Adipose tissue (tissue), 3 donors: ENCODE measurements at regions not wholly inside any gene's neighbourhood (a gene's known extent, or its start where the extent isn't known, plus 50 kb on each side); places are given as distances from the start of the nearest gene placed in this dataset.

Experiments used
- H3K27ac ChIP-seq: one replicate; pipeline ENCODE4 v1.5.1; 2013; ENCODE audit warnings: low read depth, low read length
- WGBS, 3 donors: extraction: QIAGEN DNeasy Blood & Tissue Kit; methylation state at CpG; one replicate each; pipeline ENCODE4 v1.1.7; 2013; 5-methylcytosine and 5-hydroxymethylcytosine counted together
- donor health status: healthy with polysubstance abuse.
- donor health status: Bipolar disorder and iron deficiency.
- donor health status: healthy.

- 30 to 49% (median 43%) methylated on average over 2 of the region's 2 CpGs for WGBS, 3 donors
- no peak overlapping the region for H3K27ac ChIP-seq
Measured at GRCh38 chr4:123741906-123742305, 345.3 kb downstream of the SPRY1 start.

DNA sequence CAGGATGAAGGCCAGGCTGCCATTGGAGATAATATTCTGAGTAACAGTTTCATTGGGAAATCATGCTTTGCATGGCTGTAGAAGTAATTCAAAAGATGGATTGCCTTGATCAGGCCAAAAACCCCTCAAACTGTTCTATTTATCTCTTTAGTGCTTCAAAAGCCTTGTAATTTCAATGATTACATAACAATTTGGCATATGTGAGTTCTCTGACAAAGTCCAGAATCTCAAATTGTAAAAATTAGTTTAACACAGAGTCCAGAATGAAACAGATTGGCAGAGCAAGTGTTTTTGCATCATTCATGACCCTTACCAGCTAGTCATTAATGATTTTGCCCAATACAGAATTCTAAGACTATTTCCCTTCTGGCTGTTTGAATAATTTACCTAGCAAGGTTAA, 347.3 kb downstream of the SPRY1 start:
- H3K27ac ChIP-seq: no peak overlapping the region

DNA sequence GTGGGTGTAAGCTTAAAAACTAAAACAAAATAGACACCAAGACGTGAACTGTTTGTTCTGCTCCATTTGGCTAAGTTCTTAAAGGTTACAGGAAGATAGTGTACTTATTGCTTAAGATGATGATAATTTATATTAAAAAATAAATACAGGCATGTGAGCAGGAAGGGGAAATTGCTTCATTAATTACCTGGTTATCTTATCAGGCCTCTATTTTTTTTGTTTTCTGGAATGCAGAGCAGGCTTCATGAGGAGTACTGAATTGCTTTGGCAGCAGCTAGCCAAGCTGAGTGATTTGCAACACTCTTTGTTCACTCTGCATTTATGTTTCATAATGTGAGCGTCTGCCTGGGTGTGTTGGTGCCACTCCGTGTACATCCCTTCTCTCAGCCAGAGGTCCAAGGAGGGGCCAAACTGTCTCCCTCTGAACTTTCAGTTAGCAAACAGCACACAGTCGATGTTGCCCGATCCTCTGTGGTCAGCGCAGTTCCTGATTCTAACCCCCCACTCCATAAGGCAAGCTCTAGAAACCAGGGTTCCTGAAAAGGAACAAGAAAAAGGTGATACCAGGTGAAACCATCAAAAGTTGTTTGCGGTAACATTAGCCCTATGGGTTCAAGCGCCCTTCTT, 348.2 kb downstream of the SPRY1 start:
- 21 to 49% (median 29%) methylated on average over 8 of the region's 8 CpGs for WGBS, 3 donors
- no peak overlapping the region for H3K27ac ChIP-seq

- 53 to 85% (median 68%) methylated on average over 7 of the region's 7 CpGs for WGBS, 3 donors
- H3K27ac ChIP-seq: no peak overlapping the region
Measured at GRCh38 chr4:123747016-123747415, 350.4 kb downstream of the SPRY1 start.

GRCh38 chr4:123748806-123749205, 352.2 kb downstream of the SPRY1 start:
- 41 to 91% (median 59%) methylated on average over 3 of the region's 3 CpGs for WGBS, 3 donors
- no peak overlapping the region for H3K27ac ChIP-seq

GRCh38 chr4:123749383-123749782, 352.8 kb downstream of the SPRY1 start:
- WGBS, 3 donors: 38 to 83% (median 44%) methylated on average over 7 of the region's 7 CpGs
- no peak overlapping the region for H3K27ac ChIP-seq

- 42 to 78% (median 59%) methylated on average over 3 of the region's 3 CpGs for WGBS, 3 donors
- no peak overlapping the region for H3K27ac ChIP-seq
Measured at GRCh38 chr4:123750044-123750443, 353.4 kb downstream of the SPRY1 start.

DNA sequence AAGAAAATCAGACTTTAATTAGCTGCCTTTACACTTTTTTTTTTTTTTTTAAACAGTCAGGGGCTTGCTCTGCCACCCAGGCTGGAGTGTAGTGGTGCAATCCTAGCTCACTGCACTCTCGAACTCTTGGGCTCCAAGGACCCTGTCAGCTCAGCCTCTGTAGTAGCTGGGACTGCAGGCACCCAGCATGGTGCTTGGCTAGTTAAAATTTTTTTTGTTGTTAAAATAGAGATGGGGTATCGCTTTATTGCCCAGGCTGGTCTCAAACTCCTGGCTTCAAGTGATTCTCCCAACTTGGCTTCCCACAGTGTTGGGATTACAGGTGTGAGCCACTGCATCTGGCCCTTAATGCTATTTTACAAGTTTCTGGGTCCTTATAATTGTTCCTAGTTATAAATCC, 359.1 kb downstream of the SPRY1 start:
- no peak overlapping the region for H3K27ac ChIP-seq
- WGBS, 3 donors: 72 to 94% (median 87%) methylated on average over 2 of the region's 2 CpGs

GRCh38 chr4:123767806-123768205, 371.2 kb downstream of the SPRY1 start:
- WGBS, 3 donors: 59 to 64% (median 62%) methylated on average over 2 of the region's 2 CpGs
- no peak overlapping the region for H3K27ac ChIP-seq

- 84 to 98% (median 93%) methylated on average over 3 of the region's 3 CpGs for WGBS, 3 donors
Measured at GRCh38 chr4:123770884-123771283, 374.3 kb downstream of the SPRY1 start.

DNA sequence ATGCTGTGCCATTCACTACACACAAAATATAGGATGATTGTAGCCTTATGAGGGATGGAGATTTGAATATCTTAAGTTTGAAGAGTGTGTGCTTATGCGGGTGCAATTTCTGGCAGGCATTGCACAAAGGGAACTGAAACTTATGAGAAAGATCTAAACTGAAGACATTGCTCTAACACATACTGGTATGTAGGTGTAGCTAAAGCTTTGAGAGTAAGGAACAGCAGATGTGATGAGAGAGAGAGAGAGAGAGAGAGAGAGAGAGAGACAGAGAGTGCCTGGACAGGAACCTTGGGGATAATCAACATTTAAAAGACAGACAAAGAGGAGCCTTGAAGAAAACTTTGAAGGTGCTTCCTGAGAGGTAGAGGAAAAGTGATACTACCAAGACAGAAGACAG, 379.7 kb downstream of the SPRY1 start:
- WGBS, 3 donors: 82 to 89% (median 88%) methylated on average over 1 of the region's 1 CpG
- H3K27ac ChIP-seq: no peak overlapping the region

More at GRCh38 chr4:123770884-123771283, 374.3 kb downstream of the SPRY1 start:
- no peak overlapping the region for H3K27ac ChIP-seq

- H3K27ac ChIP-seq: no peak overlapping the region
- 50 to 61% (median 59%) methylated on average over 1 of the region's 1 CpG for WGBS, 3 donors
Measured at GRCh38 chr4:123777373-123777772, 380.8 kb downstream of the SPRY1 start.

GRCh38 chr4:123783151-123783790, 386.7 kb downstream of the SPRY1 start:
- WGBS, 3 donors: 59 to 67% (median 66%) methylated on average over 3 of the region's 3 CpGs
- no peak overlapping the region for H3K27ac ChIP-seq

DNA sequence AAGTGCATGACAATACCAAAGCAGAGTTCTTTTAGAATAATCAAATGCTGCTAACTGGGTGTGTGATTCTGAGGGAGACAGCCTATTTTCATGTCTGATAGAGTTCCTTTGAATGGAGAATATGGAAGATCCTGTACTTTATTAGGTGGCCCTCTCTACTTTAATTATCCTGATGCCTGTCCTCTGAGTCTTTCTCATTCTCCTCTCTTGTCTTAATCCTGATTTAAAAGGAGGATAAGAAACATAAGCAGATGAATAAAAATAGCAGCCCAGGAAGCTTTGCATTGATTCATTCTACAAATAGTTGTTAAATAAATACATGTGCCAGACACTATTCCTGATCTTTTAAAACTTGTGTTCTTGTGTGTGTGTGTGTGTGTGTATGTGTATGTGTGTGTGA, 387.3 kb downstream of the SPRY1 start:
- H3K27ac ChIP-seq: no peak overlapping the region

- no peak overlapping the region for H3K27ac ChIP-seq
Measured at GRCh38 chr4:123784626-123785025, 388.0 kb downstream of the SPRY1 start.

DNA sequence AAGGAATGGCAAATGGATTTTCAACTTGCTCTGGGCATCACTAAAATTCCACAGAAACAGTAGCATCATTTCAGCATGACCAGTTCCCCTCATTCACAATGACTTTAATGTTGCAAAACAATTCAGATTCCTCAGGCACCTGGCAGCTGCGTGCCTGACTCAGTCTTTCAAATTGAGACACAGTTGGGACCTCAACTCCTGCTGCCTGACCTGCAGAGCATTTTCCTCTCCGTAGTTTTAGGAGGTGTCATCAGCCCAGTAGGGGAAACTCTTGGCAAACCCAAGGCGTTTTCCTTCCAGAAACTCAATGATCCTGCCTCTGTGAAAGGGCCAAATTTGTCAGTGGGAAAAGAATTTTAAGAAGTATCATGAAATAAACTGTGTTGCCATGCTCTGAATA, 388.9 kb downstream of the SPRY1 start:
- no peak overlapping the region for H3K27ac ChIP-seq
- 50 to 51% (median 50%) methylated on average over 3 of the region's 3 CpGs for WGBS, 3 donors

- H3K27ac ChIP-seq: no peak overlapping the region
- WGBS, 3 donors: 50 to 72% (median 53%) methylated on average over 6 of the region's 6 CpGs
Measured at GRCh38 chr4:123786163-123786915, 389.7 kb downstream of the SPRY1 start.

DNA sequence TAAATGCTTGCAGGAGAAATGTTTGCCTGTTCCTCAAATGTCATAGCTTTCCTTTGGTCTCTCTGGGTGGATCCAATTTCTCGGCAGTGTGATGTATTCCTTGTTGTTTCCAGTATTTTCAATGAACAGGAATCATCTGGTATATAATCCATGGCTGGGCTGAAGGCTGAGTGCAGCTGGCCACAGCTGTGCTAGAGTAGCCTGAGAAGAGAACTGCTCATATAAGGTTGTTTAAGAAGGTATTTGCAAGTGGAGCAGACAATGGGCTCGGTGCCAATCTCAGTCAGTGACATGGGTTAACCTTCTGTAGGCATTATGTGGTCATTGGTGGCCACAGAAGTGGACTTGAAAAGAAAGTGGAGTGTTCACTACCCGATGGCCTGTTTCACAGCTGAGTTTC, 390.3 kb downstream of the SPRY1 start:
- no peak overlapping the region for H3K27ac ChIP-seq
- WGBS, 3 donors: 60 to 69% (median 66%) methylated on average over 3 of the region's 3 CpGs

DNA sequence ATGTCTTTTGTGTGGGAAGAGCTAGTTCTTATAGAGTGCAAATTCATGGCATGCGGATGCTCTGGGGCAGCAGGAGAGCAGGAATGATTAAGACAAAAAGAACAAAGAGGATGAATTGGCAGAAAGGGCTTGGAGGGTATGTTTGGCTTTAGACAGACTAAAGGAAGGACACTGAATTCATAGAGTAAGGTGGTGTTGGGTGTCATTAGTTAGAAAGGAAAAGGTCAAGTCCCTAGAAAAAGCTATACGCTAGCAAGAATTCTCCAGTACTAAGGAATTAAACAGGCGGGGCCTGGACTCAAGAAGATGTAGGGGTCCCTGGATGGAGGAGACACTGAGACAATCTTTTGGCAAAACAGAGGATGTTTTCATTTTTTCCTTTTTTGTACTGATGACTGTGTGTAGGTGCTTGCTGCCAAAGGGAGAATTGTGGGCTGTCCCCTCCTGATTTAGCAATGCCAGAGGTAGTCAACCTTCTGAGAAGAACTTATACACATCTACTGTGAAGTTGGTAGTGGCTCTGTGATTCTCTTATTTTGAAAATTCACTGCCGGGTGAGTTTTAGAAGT, 391.0 kb downstream of the SPRY1 start:
- WGBS, 3 donors: 89 to 95% (median 92%) methylated on average over 4 of the region's 4 CpGs
- no peak overlapping the region for H3K27ac ChIP-seq

- no peak overlapping the region for H3K27ac ChIP-seq
Measured at GRCh38 chr4:123788577-123788976, 392.0 kb downstream of the SPRY1 start.
